Right kidney (tissue), 1 donor: ENCODE measurements at regions not wholly inside any gene's neighbourhood (a gene's known extent, or its start where the extent isn't known, plus 50 kb on each side); places are given as distances from the start of the nearest gene placed in this dataset.

Experiments
- DNase-seq: peaks from one replicate; pipeline ENCODE4 v3.0.0-alpha.2; 2016

- DNase-seq = no peak
Measured at GRCh38 chr16:54724346-54724925, 206.2 kb upstream of the IRX5 start.

GRCh38 chr16:54722210-54722676 lies 208.4 kb upstream of the IRX5 start:
- DNase-seq = no peak

- DNase-seq = no peak
Measured at GRCh38 chr16:54720259-54720658, 210.4 kb upstream of the IRX5 start.

GRCh38 chr16:54719624-54720023 lies 211.0 kb upstream of the IRX5 start:
- DNase-seq = no peak

- no peak for DNase-seq
Measured at GRCh38 chr16:54718376-54718775, 212.3 kb upstream of the IRX5 start.

GRCh38 chr16:54715011-54715410 lies 215.7 kb upstream of the IRX5 start:
- DNase-seq = no peak

GRCh38 chr16:54712866-54713265 lies 217.8 kb upstream of the IRX5 start:
- DNase-seq = no peak

- no peak for DNase-seq
Measured at GRCh38 chr16:54707813-54708212, 222.9 kb upstream of the IRX5 start.

GRCh38 chr16:54706406-54706805 lies 224.3 kb upstream of the IRX5 start:
- no peak for DNase-seq

GRCh38 chr16:54703339-54703738 lies 227.3 kb upstream of the IRX5 start:
- DNase-seq = no peak

GRCh38 chr16:54699656-54700055 lies 231.0 kb upstream of the IRX5 start:
- DNase-seq = no peak

- no peak for DNase-seq
Measured at GRCh38 chr16:54697677-54698076, 233.0 kb upstream of the IRX5 start.

GRCh38 chr16:54696970-54697369 lies 233.7 kb upstream of the IRX5 start:
- DNase-seq = no peak

GRCh38 chr16:54696522-54696921 lies 234.1 kb upstream of the IRX5 start:
- DNase-seq = no peak

GRCh38 chr16:54694651-54695050 lies 236.0 kb upstream of the IRX5 start:
- no peak for DNase-seq

GRCh38 chr16:54693864-54694263 lies 236.8 kb upstream of the IRX5 start:
- no peak for DNase-seq

GRCh38 chr16:54690710-54691109 lies 240.0 kb upstream of the IRX5 start:
- DNase-seq = no peak

- DNase-seq = no peak
Measured at GRCh38 chr16:54690306-54690705, 240.4 kb upstream of the IRX5 start.

- DNase-seq = no peak
Measured at GRCh38 chr16:54689072-54689865, 241.4 kb upstream of the IRX5 start.

GRCh38 chr16:54688339-54688738 lies 242.3 kb upstream of the IRX5 start:
- DNase-seq = no peak

- no peak for DNase-seq
Measured at GRCh38 chr16:54687043-54687899, 243.4 kb upstream of the IRX5 start.

- no peak for DNase-seq
Measured at GRCh38 chr16:54685682-54686081, 245.0 kb upstream of the IRX5 start.

GRCh38 chr16:54679531-54679930 lies 251.1 kb upstream of the IRX5 start:
- DNase-seq = no peak
